ENCODE measurements at regions not wholly inside any gene's neighbourhood (a gene's known extent, or its start where the extent isn't known, plus 50 kb on each side); places are given as distances from the start of the nearest gene placed in this dataset.

DNA sequence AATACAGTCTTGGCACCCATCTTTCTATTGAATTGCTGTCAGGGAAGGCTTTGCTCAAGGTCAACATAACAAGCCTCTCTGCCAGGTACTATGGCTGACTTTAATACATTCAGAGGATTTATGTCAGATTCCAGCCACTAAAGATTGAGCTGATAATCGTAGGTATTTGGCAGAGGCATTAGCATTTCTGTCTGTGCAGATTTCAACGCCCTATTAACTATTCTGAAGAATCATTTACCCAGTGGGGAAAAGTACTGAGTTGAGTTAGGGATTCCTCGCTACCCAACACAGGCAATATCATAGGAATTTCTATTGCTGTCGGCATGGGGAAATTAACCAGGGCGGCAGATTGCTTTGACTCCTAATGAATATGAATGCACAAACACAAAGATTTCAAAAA lies 233.7 kb upstream of the SPTLC3 start:
- H3K4me3 Mint-ChIP-seq = no peak overlapping the region
- H3K27me3 Mint-ChIP-seq (ENCODE audit: low read depth in 3 of 3) = no peaks in the 10 kb centered on the region
- Histone ChIP-seq H3K27ac (ENCODE audit: low read depth in 1 of 2, low read length in 2 of 2) (no peak overlapping the region), H3K4me2 (replicated peaks; ENCODE audit: extremely low read depth, low read length, poor library complexity, severe bottlenecking) (no peak overlapping the region), H3K4me3 (replicated peaks in 1 of 3; ENCODE audit: low read depth in 2 of 3, low read length in 3 of 3) (no peak overlapping the region), H3K79me2 (ENCODE audit: insufficient read depth, low read length) (no peaks in the 10 kb centered on the region), H3K9me3 (replicated peaks in 1 of 2; ENCODE audit: control insufficient read depth in 1 of 2, insufficient read depth in 1 of 2, low read length in 2 of 2) (no peaks in the 10 kb centered on the region), H3K4me1 (ENCODE audit: control insufficient read depth in 1 of 2, insufficient read depth in 2 of 2, low read length in 2 of 2) (no peaks in the 10 kb centered on the region), H3K36me3 (replicated peaks in 1 of 2; ENCODE audit: control insufficient read depth in 1 of 2, insufficient read depth in 2 of 2, low read length in 2 of 2) (no peaks in the 10 kb centered on the region), H4K20me1 (ENCODE audit: insufficient read depth, low read length) (no peaks in the 10 kb centered on the region), H3K27me3 (ENCODE audit: control insufficient read depth in 2 of 2, insufficient read depth in 2 of 2, low read length in 2 of 2) (no peaks in the 10 kb centered on the region), H2AFZ (ENCODE audit: insufficient read depth, low read depth, low read length, poor library complexity, severe bottlenecking) (no peak overlapping the region), H3K9ac (ENCODE audit: insufficient read depth, low read length, poor library complexity, severe bottlenecking) (no peak overlapping the region)
- H3K27ac Mint-ChIP-seq = no peak overlapping the region
- H3K36me3 Mint-ChIP-seq = no peaks in the 10 kb centered on the region
- peaks cover 0 to 7% (median 4%) of the 10 kb centered on the region in 7 donors for H3K9me3 Mint-ChIP-seq
- no peak for DNase-seq
- TF ChIP-seq, protein P1, sequence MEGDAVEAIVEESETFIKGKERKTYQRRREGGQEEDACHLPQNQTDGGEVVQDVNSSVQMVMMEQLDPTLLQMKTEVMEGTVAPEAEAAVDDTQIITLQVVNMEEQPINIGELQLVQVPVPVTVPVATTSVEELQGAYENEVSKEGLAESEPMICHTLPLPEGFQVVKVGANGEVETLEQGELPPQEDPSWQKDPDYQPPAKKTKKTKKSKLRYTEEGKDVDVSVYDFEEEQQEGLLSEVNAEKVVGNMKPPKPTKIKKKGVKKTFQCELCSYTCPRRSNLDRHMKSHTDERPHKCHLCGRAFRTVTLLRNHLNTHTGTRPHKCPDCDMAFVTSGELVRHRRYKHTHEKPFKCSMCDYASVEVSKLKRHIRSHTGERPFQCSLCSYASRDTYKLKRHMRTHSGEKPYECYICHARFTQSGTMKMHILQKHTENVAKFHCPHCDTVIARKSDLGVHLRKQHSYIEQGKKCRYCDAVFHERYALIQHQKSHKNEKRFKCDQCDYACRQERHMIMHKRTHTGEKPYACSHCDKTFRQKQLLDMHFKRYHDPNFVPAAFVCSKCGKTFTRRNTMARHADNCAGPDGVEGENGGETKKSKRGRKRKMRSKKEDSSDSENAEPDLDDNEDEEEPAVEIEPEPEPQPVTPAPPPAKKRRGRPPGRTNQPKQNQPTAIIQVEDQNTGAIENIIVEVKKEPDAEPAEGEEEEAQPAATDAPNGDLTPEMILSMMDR (IDR thresholded peaks at IDR 0.05) = no peak
- no CpG with 5 or more reads among the region's 5 CpGs for WGBS (ENCODE audit: insufficient coverage)
- H3K4me1 Mint-ChIP-seq = no peaks in the 10 kb centered on the region
- intact Hi-C loops (cut with micrococcal nuclease) = no loop called here

GRCh38 chr20:12777016-12777415 lies 231.8 kb upstream of the SPTLC3 start:
- intact Hi-C loops (cut with micrococcal nuclease) = no loop called here
- WGBS (ENCODE audit: insufficient coverage) = no CpG with 5 or more reads among the region's 5 CpGs
- H3K4me1 Mint-ChIP-seq = no peaks in the 10 kb centered on the region

More at GRCh38 chr20:12777016-12777415, 231.8 kb upstream of the SPTLC3 start:
- Histone ChIP-seq H3K9me3 (replicated peaks in 1 of 2; ENCODE audit: control insufficient read depth in 1 of 2, insufficient read depth in 1 of 2, low read length in 2 of 2) (no peaks in the 10 kb centered on the region), H2AFZ (ENCODE audit: insufficient read depth, low read depth, low read length, poor library complexity, severe bottlenecking) (no peak overlapping the region), H3K9ac (ENCODE audit: insufficient read depth, low read length, poor library complexity, severe bottlenecking) (no peak overlapping the region), H3K36me3 (replicated peaks in 1 of 2; ENCODE audit: control insufficient read depth in 1 of 2, insufficient read depth in 2 of 2, low read length in 2 of 2) (no peaks in the 10 kb centered on the region), H4K20me1 (ENCODE audit: insufficient read depth, low read length) (no peaks in the 10 kb centered on the region), H3K4me2 (replicated peaks; ENCODE audit: extremely low read depth, low read length, poor library complexity, severe bottlenecking) (no peak overlapping the region), H3K27ac (ENCODE audit: low read depth in 1 of 2, low read length in 2 of 2) (no peak overlapping the region), H3K79me2 (ENCODE audit: insufficient read depth, low read length) (no peaks in the 10 kb centered on the region), H3K4me1 (ENCODE audit: control insufficient read depth in 1 of 2, insufficient read depth in 2 of 2, low read length in 2 of 2) (no peaks in the 10 kb centered on the region), H3K4me3 (replicated peaks in 1 of 3; ENCODE audit: low read depth in 2 of 3, low read length in 3 of 3) (no peak overlapping the region), H3K27me3 (ENCODE audit: control insufficient read depth in 2 of 2, insufficient read depth in 2 of 2, low read length in 2 of 2) (no peaks in the 10 kb centered on the region)
- DNase-seq = no peak
- no peak overlapping the region for H3K4me3 Mint-ChIP-seq
- H3K36me3 Mint-ChIP-seq = no peaks in the 10 kb centered on the region
- peaks cover 0 to 6% (median 4%) of the 10 kb centered on the region in 7 donors for H3K9me3 Mint-ChIP-seq
- no peak overlapping the region for H3K27ac Mint-ChIP-seq
- no peaks in the 10 kb centered on the region for H3K27me3 Mint-ChIP-seq (ENCODE audit: low read depth in 3 of 3)
- TF ChIP-seq, protein P1 (IDR thresholded peaks at IDR 0.05) = no peak

All from CD14-positive monocyte (primary cell).